Karpas-422 (cell line): ENCODE measurements at regions not wholly inside any gene's neighbourhood (a gene's known extent, or its start where the extent isn't known, plus 50 kb on each side); places are given as distances from the start of the nearest gene placed in this dataset.

Experiments
- DNase-seq: peaks from one replicate; pipeline ENCODE4 v3.0.0-alpha.2; 2015
- H2AFZ ChIP-seq: fragments of 200-600 bp; sonication (generic); 2 replicates; pipeline ENCODE4 v1.6.1; 2014; ENCODE audit warnings: antibody characterized with exemption, low read length, mixed read lengths
- H3K27ac ChIP-seq: fragments of 200-600 bp; sonication (generic); 2 replicates; pipeline ENCODE4 v1.5.1; 2014; ENCODE audit warnings: mild to moderate bottlenecking, low read length, moderate library complexity
- H3K27me3 ChIP-seq: fragments of 200-600 bp; sonication (generic); 2 replicates; pipeline ENCODE4 v1.6.1; 2014; ENCODE audit warnings: low read length, mixed read lengths
- H3K36me3 ChIP-seq: fragments of 200-600 bp; sonication (generic); 2 replicates; pipeline ENCODE4 v1.6.1; 2014; ENCODE audit warnings: low read length, mixed read lengths; ENCODE audit not compliant: insufficient read depth
- H3K4me1 ChIP-seq: fragments of 200-600 bp; sonication (generic); 2 replicates; pipeline ENCODE4 v1.6.1; 2014; ENCODE audit warnings: mild to moderate bottlenecking, low read length, mixed read lengths
- H3K4me2 ChIP-seq: fragments of 200-600 bp; sonication (generic); 2 replicates; pipeline ENCODE4 v1.6.1; 2014; ENCODE audit warnings: low read length, low read depth, mild to moderate bottlenecking; ENCODE audit not compliant: poor library complexity, severe bottlenecking
- H3K4me3 ChIP-seq: fragments of 200-600 bp; sonication (generic); 2 replicates; pipeline ENCODE4 v1.5.1; 2014; ENCODE audit warnings: mild to moderate bottlenecking, antibody characterized with exemption, low read length, mixed read lengths
- H3K79me2 ChIP-seq: fragments of 200-600 bp; sonication (generic); 2 replicates; pipeline ENCODE4 v1.6.1; 2014; ENCODE audit warnings: mild to moderate bottlenecking, low read length, mixed read lengths
- H3K9ac ChIP-seq: fragments of 200-600 bp; sonication (generic); 2 replicates; pipeline ENCODE4 v1.6.0; 2014; ENCODE audit warnings: low read length
- H3K9me2 ChIP-seq: fragments of 200-600 bp; sonication (generic), shearing (Covaris generic); replicated peaks from 2 replicates; pipeline ENCODE4 v1.6.0; 2014; ENCODE audit warnings: mild to moderate bottlenecking, low read length, moderate library complexity; ENCODE audit not compliant: insufficient read depth
- H3K9me3 ChIP-seq: fragments of 300-700, 200-600 bp; sonication (generic); 2 replicates; pipeline ENCODE4 v1.6.1; 2014; ENCODE audit warnings: low read length, mixed read lengths
- H4K20me1 ChIP-seq: fragments of 200-600 bp; sonication (generic); 2 replicates; pipeline ENCODE4 v1.6.1; 2014; ENCODE audit warnings: mild to moderate bottlenecking, antibody characterized with exemption, low read length, low read depth; ENCODE audit not compliant: insufficient read depth

- Histone ChIP-seq H2AFZ (no peak overlapping the region), H3K9me2 (no peaks in the 10 kb centered on the region), H4K20me1 (no peaks in the 10 kb centered on the region), H3K4me1 (no peaks in the 10 kb centered on the region), H3K27me3 (no peaks in the 10 kb centered on the region), H3K4me3 (no peak overlapping the region), H3K36me3 (no peaks in the 10 kb centered on the region), H3K27ac (no peak overlapping the region), H3K9me3 (no peaks in the 10 kb centered on the region), H3K9ac (no peak overlapping the region), H3K79me2 (no peaks in the 10 kb centered on the region), H3K4me2 (no peak overlapping the region)
- DNase-seq: no peak
These were observed 210.8 kb upstream of the SMARCA2 start for GRCh38 chr9:1804128-1804865.

GRCh38 chr9:1829719-1830118 is 185.4 kb upstream of the SMARCA2 start:
- no peaks in the 10 kb centered on the region for H3K36me3 ChIP-seq
- no peaks in the 10 kb centered on the region for H3K9me3 ChIP-seq
- no peaks in the 10 kb centered on the region for H3K79me2 ChIP-seq
- no peak overlapping the region for H2AFZ ChIP-seq
- no peak overlapping the region for H3K27ac ChIP-seq
- H3K4me3 ChIP-seq: no peak overlapping the region
- no peaks in the 10 kb centered on the region for H4K20me1 ChIP-seq
- no peak for DNase-seq
- H3K4me1 ChIP-seq: no peaks in the 10 kb centered on the region
- H3K9ac ChIP-seq: no peak overlapping the region
- H3K27me3 ChIP-seq: no peaks in the 10 kb centered on the region
- H3K9me2 ChIP-seq: no peaks in the 10 kb centered on the region
- no peak overlapping the region for H3K4me2 ChIP-seq

GRCh38 chr9:1832960-1833359 is 182.2 kb upstream of the SMARCA2 start:
- Histone ChIP-seq H3K9me2 (no peaks in the 10 kb centered on the region), H3K4me2 (no peak overlapping the region), H4K20me1 (no peaks in the 10 kb centered on the region), H3K27me3 (no peaks in the 10 kb centered on the region), H3K9ac (no peak overlapping the region), H3K4me1 (no peaks in the 10 kb centered on the region), H3K36me3 (no peaks in the 10 kb centered on the region), H3K79me2 (no peaks in the 10 kb centered on the region), H2AFZ (no peak overlapping the region), H3K9me3 (no peaks in the 10 kb centered on the region), H3K4me3 (no peak overlapping the region), H3K27ac (no peak overlapping the region)
- no peak for DNase-seq

GRCh38 chr9:1837453-1838084 is 177.6 kb upstream of the SMARCA2 start:
- Histone ChIP-seq H3K4me3 (no peak overlapping the region), H3K4me2 (no peak overlapping the region), H3K27me3 (no peaks in the 10 kb centered on the region), H3K36me3 (no peaks in the 10 kb centered on the region), H4K20me1 (no peaks in the 10 kb centered on the region), H3K79me2 (no peaks in the 10 kb centered on the region), H3K9ac (no peak overlapping the region), H3K9me3 (no peaks in the 10 kb centered on the region), H3K4me1 (no peaks in the 10 kb centered on the region), H3K9me2 (no peaks in the 10 kb centered on the region), H3K27ac (no peak overlapping the region), H2AFZ (no peak overlapping the region)
- peak; percentile 70 for DNase-seq

DNA sequence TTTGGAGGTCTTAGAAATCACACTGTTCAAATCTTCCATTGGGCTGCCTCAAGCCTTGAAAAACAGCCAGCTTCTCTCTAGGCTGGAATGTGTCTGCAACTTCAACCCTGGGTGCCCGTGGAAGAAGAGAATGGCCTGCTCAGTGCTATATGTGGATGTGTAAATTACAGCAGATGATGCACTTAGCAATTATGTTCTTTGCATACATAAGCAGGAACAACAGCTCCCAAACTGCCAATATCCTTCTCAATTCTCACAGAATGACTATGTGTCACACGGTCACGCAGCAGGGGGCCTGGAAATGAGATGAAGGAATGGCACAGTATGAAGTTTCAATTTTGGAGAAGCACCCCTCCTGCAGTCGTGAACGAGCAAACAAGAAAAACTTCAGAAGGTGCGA is 175.2 kb upstream of the SMARCA2 start:
- Histone ChIP-seq H2AFZ (no peak overlapping the region), H3K36me3 (no peaks in the 10 kb centered on the region), H3K27ac (no peak overlapping the region), H3K79me2 (no peaks in the 10 kb centered on the region), H3K4me2 (no peak overlapping the region), H4K20me1 (no peaks in the 10 kb centered on the region), H3K9ac (no peak overlapping the region), H3K4me1 (no peaks in the 10 kb centered on the region), H3K27me3 (no peaks in the 10 kb centered on the region), H3K9me3 (no peaks in the 10 kb centered on the region), H3K9me2 (no peaks in the 10 kb centered on the region), H3K4me3 (no peak overlapping the region)
- DNase-seq: no peak

GRCh38 chr9:1845425-1845824 is 169.7 kb upstream of the SMARCA2 start:
- Histone ChIP-seq H3K36me3 (no peaks in the 10 kb centered on the region), H3K4me1 (no peaks in the 10 kb centered on the region), H3K9me3 (no peaks in the 10 kb centered on the region), H3K27me3 (no peaks in the 10 kb centered on the region), H3K4me2 (no peak overlapping the region), H3K9ac (no peak overlapping the region), H3K4me3 (no peak overlapping the region), H4K20me1 (no peaks in the 10 kb centered on the region), H2AFZ (no peak overlapping the region), H3K27ac (no peak overlapping the region), H3K79me2 (no peaks in the 10 kb centered on the region), H3K9me2 (no peaks in the 10 kb centered on the region)
- no peak for DNase-seq

GRCh38 chr9:1855726-1856125 is 159.4 kb upstream of the SMARCA2 start:
- H3K4me2 ChIP-seq: no peak overlapping the region
- H3K9me3 ChIP-seq: no peaks in the 10 kb centered on the region
- H3K36me3 ChIP-seq: no peaks in the 10 kb centered on the region
- H3K27ac ChIP-seq: no peak overlapping the region
- H4K20me1 ChIP-seq: no peaks in the 10 kb centered on the region
- H3K9me2 ChIP-seq: no peaks in the 10 kb centered on the region
- no peaks in the 10 kb centered on the region for H3K4me1 ChIP-seq
- DNase-seq: no peak
- H3K9ac ChIP-seq: no peak overlapping the region
- H3K79me2 ChIP-seq: no peaks in the 10 kb centered on the region
- no peaks in the 10 kb centered on the region for H3K27me3 ChIP-seq
- no peak overlapping the region for H2AFZ ChIP-seq
- no peak overlapping the region for H3K4me3 ChIP-seq

- no peaks in the 10 kb centered on the region for H4K20me1 ChIP-seq
- no peak overlapping the region for H3K4me3 ChIP-seq
- H3K27ac ChIP-seq: no peak overlapping the region
- H3K4me1 ChIP-seq: no peaks in the 10 kb centered on the region
- no peaks in the 10 kb centered on the region for H3K36me3 ChIP-seq
- H3K9me3 ChIP-seq: no peaks in the 10 kb centered on the region
- H3K27me3 ChIP-seq: no peaks in the 10 kb centered on the region
- no peaks in the 10 kb centered on the region for H3K79me2 ChIP-seq
- H2AFZ ChIP-seq: no peak overlapping the region
- no peaks in the 10 kb centered on the region for H3K9me2 ChIP-seq
- no peak for DNase-seq
- H3K9ac ChIP-seq: no peak overlapping the region
- H3K4me2 ChIP-seq: no peak overlapping the region
These were observed 157.3 kb upstream of the SMARCA2 start for GRCh38 chr9:1857808-1858207.
